Peyer's patch (tissue), 4 donors: ENCODE measurements at regions not wholly inside any gene's neighbourhood (a gene's known extent, or its start where the extent isn't known, plus 50 kb on each side); places are given as distances from the start of the nearest gene placed in this dataset.

ENCODE experiments used
- POLR2A ChIP-seq, 2 donors: fragments of 450-650 bp; IDR thresholded peaks; one replicate each; pipeline ENCODE4 v1.5.1; 2017; ENCODE audit warnings: antibody characterized with exemption in 2 of 2, mild to moderate bottlenecking in 2 of 2, moderate library complexity in 2 of 2
- TF ChIP-seq, protein P1 (sequence below), 6 experiments: fragments of 450-650 bp in 4 of 6; fragments of 200-600 bp in 2 of 6; sonication (generic) in 1 of 6; IDR thresholded peaks; one replicate each; pipeline ENCODE4 v1.5.1; 2017 to 2019; ENCODE audit warnings: antibody characterized with exemption in 6 of 6, mild to moderate bottlenecking in 3 of 6, moderate library complexity in 1 of 6

DNA sequence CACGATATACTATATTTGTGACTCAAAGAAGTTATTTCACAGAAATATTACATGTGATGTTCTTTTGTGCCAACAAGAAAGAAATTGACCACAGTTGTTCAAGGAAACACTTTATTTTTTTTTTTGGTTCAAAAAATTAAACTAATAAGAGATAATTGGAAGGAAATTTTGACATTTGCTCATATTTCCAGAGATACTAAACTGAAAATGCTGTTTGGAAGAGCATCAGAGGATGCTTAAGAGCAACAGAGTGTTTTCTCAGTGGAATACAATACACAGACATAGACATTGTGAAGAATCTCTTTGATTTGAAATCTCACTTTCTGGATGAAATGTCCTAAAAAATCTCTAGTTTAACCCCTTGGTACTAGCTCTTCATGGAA, 760.4 kb upstream of the CXADR start:
- TF ChIP-seq, protein P1, sequence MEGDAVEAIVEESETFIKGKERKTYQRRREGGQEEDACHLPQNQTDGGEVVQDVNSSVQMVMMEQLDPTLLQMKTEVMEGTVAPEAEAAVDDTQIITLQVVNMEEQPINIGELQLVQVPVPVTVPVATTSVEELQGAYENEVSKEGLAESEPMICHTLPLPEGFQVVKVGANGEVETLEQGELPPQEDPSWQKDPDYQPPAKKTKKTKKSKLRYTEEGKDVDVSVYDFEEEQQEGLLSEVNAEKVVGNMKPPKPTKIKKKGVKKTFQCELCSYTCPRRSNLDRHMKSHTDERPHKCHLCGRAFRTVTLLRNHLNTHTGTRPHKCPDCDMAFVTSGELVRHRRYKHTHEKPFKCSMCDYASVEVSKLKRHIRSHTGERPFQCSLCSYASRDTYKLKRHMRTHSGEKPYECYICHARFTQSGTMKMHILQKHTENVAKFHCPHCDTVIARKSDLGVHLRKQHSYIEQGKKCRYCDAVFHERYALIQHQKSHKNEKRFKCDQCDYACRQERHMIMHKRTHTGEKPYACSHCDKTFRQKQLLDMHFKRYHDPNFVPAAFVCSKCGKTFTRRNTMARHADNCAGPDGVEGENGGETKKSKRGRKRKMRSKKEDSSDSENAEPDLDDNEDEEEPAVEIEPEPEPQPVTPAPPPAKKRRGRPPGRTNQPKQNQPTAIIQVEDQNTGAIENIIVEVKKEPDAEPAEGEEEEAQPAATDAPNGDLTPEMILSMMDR (IDR thresholded peaks at IDR 0.05), result no peak
- TF ChIP-seq POLR2A (IDR thresholded peaks at IDR 0.05), result no peak
